GM23338 (cell line): ENCODE measurements at regions not wholly inside any gene's neighbourhood (a gene's known extent, or its start where the extent isn't known, plus 50 kb on each side); places are given as distances from the start of the nearest gene placed in this dataset.

Experiments
- ATAC-seq: fragments of 200-7000 bp; cut with Tn5 transposase; 3 replicates; pipeline ENCODE4 v1.9.1; 2020
- DNase-seq: peaks from one replicate; pipeline ENCODE4 v3.0.0-alpha.2; 2015; ENCODE audit warnings: low spot score
- H2AFZ ChIP-seq: fragments of 200-600 bp; sonication (generic); 2 replicates; pipeline ENCODE4 v1.8.0; 2016; ENCODE audit warnings: antibody characterized with exemption, mild to moderate bottlenecking, moderate library complexity
- H3F3A ChIP-seq: fragments of 200-600 bp; sonication (generic); replicated peaks from 2 replicates; pipeline ENCODE4 v1.8.0; 2017; ENCODE audit warnings: antibody characterized with exemption, mixed run types, low read depth
- H3K27ac ChIP-seq: fragments of 200-600 bp; sonication (generic); 2 replicates; pipeline ENCODE4 v1.6.1; 2016; ENCODE audit warnings: low read depth
- H3K27me3 ChIP-seq: fragments of 200-600 bp; sonication (generic); 2 replicates; pipeline ENCODE4 v1.8.0; 2016; ENCODE audit warnings: mild to moderate bottlenecking, mixed run types, moderate library complexity; ENCODE audit not compliant: insufficient read depth
- H3K36me3 ChIP-seq: fragments of 200-600 bp; sonication (generic); 2 replicates; pipeline ENCODE4 v1.8.0; 2016; ENCODE audit warnings: mild to moderate bottlenecking; ENCODE audit not compliant: insufficient read depth
- H3K4me1 ChIP-seq: fragments of 200-600 bp; sonication (generic); 2 replicates; pipeline ENCODE4 v1.8.0; 2016; ENCODE audit warnings: mild to moderate bottlenecking, moderate library complexity; ENCODE audit not compliant: insufficient read depth
- H3K4me2 ChIP-seq: fragments of 200-600 bp; sonication (generic); 2 replicates; pipeline ENCODE4 v1.7.1; 2017; ENCODE audit warnings: mixed run types
- H3K4me3 ChIP-seq: fragments of 200-600 bp; sonication (generic); 2 replicates; pipeline ENCODE4 v1.6.1; 2016; ENCODE audit warnings: mixed run types
- H3K79me2 ChIP-seq: fragments of 200-600 bp; sonication (generic); replicated peaks from 2 replicates; pipeline ENCODE4 v1.8.0; 2017; ENCODE audit warnings: mild to moderate bottlenecking; ENCODE audit not compliant: insufficient read depth
- H3K9me2 ChIP-seq: fragments of 200-600 bp; sonication (generic); 2 replicates; pipeline ENCODE4 v1.8.0; 2017; ENCODE audit not compliant: insufficient read depth
- H4K20me1 ChIP-seq: fragments of 200-600 bp; sonication (generic); replicated peaks from 2 replicates; pipeline ENCODE4 v1.8.0; 2017; ENCODE audit warnings: mild to moderate bottlenecking; ENCODE audit not compliant: insufficient read depth
- H3K27ac Mint-ChIP-seq: 2 replicates; pipeline ENCODE4 v1.8.0; 2020; ENCODE audit warnings: inconsistent platforms, mild to moderate bottlenecking, moderate library complexity, mixed read lengths
- H3K27me3 Mint-ChIP-seq: 3 replicates; pipeline ENCODE4 v1.8.0; 2022; ENCODE audit warnings: low read depth, mild to moderate bottlenecking, moderate library complexity, mixed read lengths, inconsistent platforms; ENCODE audit not compliant: insufficient read depth, poor library complexity
- H3K36me3 Mint-ChIP-seq: 3 replicates; pipeline ENCODE4 v1.8.0; 2021; ENCODE audit warnings: low read depth, mild to moderate bottlenecking, inconsistent platforms, moderate library complexity, mixed read lengths
- H3K4me1 Mint-ChIP-seq: 3 replicates; pipeline ENCODE4 v1.8.0; 2020; ENCODE audit warnings: mild to moderate bottlenecking, inconsistent platforms, mixed read lengths
- H3K4me3 Mint-ChIP-seq: 3 replicates; pipeline ENCODE4 v1.8.0; 2021; ENCODE audit warnings: moderate library complexity, mild to moderate bottlenecking, inconsistent platforms, mixed read lengths
- H3K9me3 Mint-ChIP-seq: 3 replicates; pipeline ENCODE4 v1.8.0; 2020; ENCODE audit warnings: moderate library complexity, mild to moderate bottlenecking, inconsistent platforms, mixed read lengths
- CREB1 ChIP-seq: fragments of 250-450 bp; sonication (Bioruptor Pico); IDR thresholded peaks from 2 replicates; pipeline ENCODE4 v1.5.0; 2020; ENCODE audit warnings: low read depth, mild to moderate bottlenecking, moderate library complexity
- EZH2 ChIP-seq: fragments of 200-600 bp; sonication (generic); IDR thresholded peaks from one replicate; pipeline ENCODE4 v1.8.0; 2017; ENCODE audit warnings: antibody characterized with exemption, mild to moderate bottlenecking, low read depth; ENCODE audit not compliant: unreplicated experiment
- JUNB ChIP-seq: IDR thresholded peaks from one replicate; pipeline ENCODE4 v1.6.1; 2016; ENCODE audit warnings: antibody characterized with exemption; ENCODE audit not compliant: unreplicated experiment
- NANOG ChIP-seq: IDR thresholded peaks from 2 replicates; pipeline ENCODE4 v1.6.1; 2016; ENCODE audit warnings: antibody characterized with exemption, borderline replicate concordance
- POLR2AphosphoS5 ChIP-seq: IDR thresholded peaks from 2 replicates; pipeline ENCODE4 v1.6.1; 2016; ENCODE audit warnings: antibody characterized with exemption, low read depth
- STAT1 ChIP-seq: IDR thresholded peaks from one replicate; pipeline ENCODE4 v1.6.1; 2016; ENCODE audit warnings: antibody characterized with exemption; ENCODE audit not compliant: unreplicated experiment
- ZNF114 ChIP-seq: fragments of 250-450 bp; sonication (Bioruptor Pico); IDR thresholded peaks from 2 replicates; pipeline ENCODE4 v1.5.0; 2020; ENCODE audit warnings: mild to moderate bottlenecking, moderate library complexity
- ZNF331 ChIP-seq: fragments of 250-450 bp; sonication (Bioruptor Pico); IDR thresholded peaks from 2 replicates; pipeline ENCODE4 v1.5.0; 2020; ENCODE audit warnings: low read depth, mild to moderate bottlenecking, moderate library complexity
- TF ChIP-seq, protein P1 (sequence below): fragments of 250-450 bp; sonication (Bioruptor Pico); IDR thresholded peaks from 2 replicates; pipeline ENCODE4 v1.5.0; 2020; ENCODE audit warnings: mild to moderate bottlenecking, moderate library complexity
- TF ChIP-seq, protein P2 (sequence below): IDR thresholded peaks from one replicate; pipeline ENCODE4 v1.6.1; 2018; ENCODE audit warnings: antibody characterized with exemption; ENCODE audit not compliant: unreplicated experiment
- TF ChIP-seq, protein P3 (sequence below): IDR thresholded peaks from 2 replicates; pipeline ENCODE4 v1.6.1; 2016; ENCODE audit warnings: antibody characterized with exemption
- TF ChIP-seq, protein P4 (sequence below), 2 experiments: fragments of 200-600 bp in 1 of 2; sonication (generic) in 1 of 2; conservative IDR thresholded peaks; 2 replicates each; pipeline versions ENCODE4 v1.5.1 to v1.6.1; 2016 to 2017; ENCODE audit warnings: antibody characterized with exemption in 2 of 2, low read depth in 2 of 2, mild to moderate bottlenecking in 2 of 2, moderate library complexity in 1 of 2

DNA sequence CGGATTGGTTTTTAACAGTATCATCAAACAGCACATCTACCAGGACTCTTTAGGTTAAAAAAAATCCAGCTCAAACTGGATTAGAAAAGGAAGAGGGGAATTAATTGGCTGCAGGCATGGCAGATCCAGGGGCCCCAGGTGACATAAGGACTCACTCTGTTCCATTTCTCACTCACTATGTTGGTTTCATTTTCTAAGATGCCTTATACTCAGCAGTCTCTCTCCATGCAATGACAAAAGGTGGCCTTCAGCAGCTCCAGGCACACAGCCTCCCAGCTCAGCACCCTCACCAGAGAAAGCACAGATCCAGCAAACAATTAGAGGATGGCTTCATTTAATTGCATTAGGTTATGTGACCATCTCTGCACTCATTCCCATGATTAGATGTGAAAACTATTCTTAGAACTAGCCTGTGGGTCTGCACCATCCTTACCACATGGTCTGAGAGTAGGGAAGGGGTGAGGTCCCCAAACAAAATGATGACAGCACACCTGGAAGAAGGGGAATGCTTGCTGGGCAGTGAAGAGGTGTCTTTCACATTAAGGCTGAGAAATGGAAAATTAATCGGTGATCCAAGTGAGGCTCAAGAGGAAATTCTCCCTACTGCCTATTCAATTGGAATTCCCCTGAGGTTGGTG is 243.1 kb downstream of the CDH26 start (continued):
- TF ChIP-seq, protein P1, sequence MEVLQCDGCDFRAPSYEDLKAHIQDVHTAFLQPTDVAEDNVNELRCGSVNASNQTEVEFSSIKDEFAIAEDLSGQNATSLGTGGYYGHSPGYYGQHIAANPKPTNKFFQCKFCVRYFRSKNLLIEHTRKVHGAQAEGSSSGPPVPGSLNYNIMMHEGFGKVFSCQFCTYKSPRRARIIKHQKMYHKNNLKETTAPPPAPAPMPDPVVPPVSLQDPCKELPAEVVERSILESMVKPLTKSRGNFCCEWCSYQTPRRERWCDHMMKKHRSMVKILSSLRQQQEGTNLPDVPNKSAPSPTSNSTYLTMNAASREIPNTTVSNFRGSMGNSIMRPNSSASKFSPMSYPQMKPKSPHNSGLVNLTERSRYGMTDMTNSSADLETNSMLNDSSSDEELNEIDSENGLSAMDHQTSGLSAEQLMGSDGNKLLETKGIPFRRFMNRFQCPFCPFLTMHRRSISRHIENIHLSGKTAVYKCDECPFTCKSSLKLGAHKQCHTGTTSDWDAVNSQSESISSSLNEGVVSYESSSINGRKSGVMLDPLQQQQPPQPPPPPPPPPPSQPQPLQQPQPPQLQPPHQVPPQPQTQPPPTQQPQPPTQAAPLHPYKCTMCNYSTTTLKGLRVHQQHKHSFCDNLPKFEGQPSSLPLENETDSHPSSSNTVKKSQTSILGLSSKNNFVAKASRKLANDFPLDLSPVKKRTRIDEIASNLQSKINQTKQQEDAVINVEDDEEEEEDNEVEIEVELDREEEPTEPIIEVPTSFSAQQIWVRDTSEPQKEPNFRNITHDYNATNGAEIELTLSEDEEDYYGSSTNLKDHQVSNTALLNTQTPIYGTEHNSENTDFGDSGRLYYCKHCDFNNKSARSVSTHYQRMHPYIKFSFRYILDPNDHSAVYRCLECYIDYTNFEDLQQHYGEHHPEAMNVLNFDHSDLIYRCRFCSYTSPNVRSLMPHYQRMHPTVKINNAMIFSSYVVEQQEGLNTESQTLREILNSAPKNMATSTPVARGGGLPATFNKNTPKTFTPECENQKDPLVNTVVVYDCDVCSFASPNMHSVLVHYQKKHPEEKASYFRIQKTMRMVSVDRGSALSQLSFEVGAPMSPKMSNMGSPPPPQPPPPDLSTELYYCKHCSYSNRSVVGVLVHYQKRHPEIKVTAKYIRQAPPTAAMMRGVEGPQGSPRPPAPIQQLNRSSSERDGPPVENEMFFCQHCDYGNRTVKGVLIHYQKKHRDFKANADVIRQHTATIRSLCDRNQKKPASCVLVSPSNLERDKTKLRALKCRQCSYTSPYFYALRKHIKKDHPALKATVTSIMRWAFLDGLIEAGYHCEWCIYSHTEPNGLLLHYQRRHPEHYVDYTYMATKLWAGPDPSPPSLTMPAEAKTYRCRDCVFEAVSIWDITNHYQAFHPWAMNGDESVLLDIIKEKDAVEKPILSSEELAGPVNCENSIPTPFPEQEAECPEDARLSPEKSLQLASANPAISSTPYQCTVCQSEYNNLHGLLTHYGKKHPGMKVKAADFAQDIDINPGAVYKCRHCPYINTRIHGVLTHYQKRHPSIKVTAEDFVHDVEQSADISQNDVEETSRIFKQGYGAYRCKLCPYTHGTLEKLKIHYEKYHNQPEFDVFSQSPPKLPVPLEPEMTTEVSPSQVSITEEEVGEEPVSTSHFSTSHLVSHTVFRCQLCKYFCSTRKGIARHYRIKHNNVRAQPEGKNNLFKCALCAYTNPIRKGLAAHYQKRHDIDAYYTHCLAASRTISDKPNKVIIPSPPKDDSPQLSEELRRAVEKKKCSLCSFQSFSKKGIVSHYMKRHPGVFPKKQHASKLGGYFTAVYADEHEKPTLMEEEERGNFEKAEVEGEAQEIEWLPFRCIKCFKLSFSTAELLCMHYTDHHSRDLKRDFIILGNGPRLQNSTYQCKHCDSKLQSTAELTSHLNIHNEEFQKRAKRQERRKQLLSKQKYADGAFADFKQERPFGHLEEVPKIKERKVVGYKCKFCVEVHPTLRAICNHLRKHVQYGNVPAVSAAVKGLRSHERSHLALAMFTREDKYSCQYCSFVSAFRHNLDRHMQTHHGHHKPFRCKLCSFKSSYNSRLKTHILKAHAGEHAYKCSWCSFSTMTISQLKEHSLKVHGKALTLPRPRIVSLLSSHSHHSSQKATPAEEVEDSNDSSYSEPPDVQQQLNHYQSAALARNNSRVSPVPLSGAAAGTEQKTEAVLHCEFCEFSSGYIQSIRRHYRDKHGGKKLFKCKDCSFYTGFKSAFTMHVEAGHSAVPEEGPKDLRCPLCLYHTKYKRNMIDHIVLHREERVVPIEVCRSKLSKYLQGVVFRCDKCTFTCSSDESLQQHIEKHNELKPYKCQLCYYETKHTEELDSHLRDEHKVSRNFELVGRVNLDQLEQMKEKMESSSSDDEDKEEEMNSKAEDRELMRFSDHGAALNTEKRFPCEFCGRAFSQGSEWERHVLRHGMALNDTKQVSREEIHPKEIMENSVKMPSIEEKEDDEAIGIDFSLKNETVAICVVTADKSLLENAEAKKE, result no peak
- TF ChIP-seq POLR2AphosphoS5 (no peak), STAT1 (no peak)

DNA sequence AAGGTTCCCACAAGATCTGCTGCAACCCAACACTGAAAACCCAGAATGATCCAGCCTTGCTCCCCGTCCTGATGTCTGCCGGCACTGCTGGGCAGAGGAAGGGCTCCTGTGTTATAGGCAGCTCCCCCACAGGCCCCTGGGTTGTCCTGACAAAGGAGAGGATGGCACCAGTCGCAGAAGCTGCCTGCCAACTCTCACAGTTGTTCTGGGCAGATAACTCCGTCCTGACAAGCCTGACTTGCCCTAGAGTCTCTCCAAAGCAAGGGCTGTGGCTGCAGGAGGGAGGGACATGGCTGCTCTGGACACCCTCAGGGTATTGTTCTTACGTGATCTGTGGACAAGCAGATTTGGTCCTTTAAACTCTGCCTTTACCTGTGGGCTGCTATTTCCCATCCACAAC is 243.8 kb downstream of the CDH26 start:
- Histone ChIP-seq H4K20me1 (no peaks in the 10 kb centered on the region), H3F3A (no peaks in the 10 kb centered on the region), H3K27ac (no peak overlapping the region), H3K36me3 (no peaks in the 10 kb centered on the region; the same call in 1 of the 2 replicates), H3K4me2 (no peak overlapping the region), H3K4me3 (no peak overlapping the region), H3K27me3 (no peaks in the 10 kb centered on the region), H2AFZ (no peak overlapping the region), H3K9me2 (no peaks in the 10 kb centered on the region), H3K4me1 (no peaks in the 10 kb centered on the region), H3K79me2 (no peaks in the 10 kb centered on the region)
- H3K4me3 Mint-ChIP-seq, result no peak overlapping the region
- peaks cover 4% of the 10 kb centered on the region; the same call in 2 of the 3 replicates for H3K9me3 Mint-ChIP-seq
- no peak overlapping the region for H3K27ac Mint-ChIP-seq
- H3K27me3 Mint-ChIP-seq, result peaks cover 13% of the 10 kb centered on the region
- DNase-seq, result no peak
- H3K36me3 Mint-ChIP-seq, result no peaks in the 10 kb centered on the region
- ATAC-seq, result no peak
- peaks cover 7% of the 10 kb centered on the region for H3K4me1 Mint-ChIP-seq
- TF ChIP-seq ZNF331 (CRISPR knock-in tag) (no peak), CREB1 (CRISPR knock-in tag) (no peak), POLR2AphosphoS5 (no peak), EZH2 (no peak), ZNF114 (CRISPR knock-in tag) (no peak), NANOG (no peak), JUNB (no peak), STAT1 (no peak)
- TF ChIP-seq, protein P2, sequence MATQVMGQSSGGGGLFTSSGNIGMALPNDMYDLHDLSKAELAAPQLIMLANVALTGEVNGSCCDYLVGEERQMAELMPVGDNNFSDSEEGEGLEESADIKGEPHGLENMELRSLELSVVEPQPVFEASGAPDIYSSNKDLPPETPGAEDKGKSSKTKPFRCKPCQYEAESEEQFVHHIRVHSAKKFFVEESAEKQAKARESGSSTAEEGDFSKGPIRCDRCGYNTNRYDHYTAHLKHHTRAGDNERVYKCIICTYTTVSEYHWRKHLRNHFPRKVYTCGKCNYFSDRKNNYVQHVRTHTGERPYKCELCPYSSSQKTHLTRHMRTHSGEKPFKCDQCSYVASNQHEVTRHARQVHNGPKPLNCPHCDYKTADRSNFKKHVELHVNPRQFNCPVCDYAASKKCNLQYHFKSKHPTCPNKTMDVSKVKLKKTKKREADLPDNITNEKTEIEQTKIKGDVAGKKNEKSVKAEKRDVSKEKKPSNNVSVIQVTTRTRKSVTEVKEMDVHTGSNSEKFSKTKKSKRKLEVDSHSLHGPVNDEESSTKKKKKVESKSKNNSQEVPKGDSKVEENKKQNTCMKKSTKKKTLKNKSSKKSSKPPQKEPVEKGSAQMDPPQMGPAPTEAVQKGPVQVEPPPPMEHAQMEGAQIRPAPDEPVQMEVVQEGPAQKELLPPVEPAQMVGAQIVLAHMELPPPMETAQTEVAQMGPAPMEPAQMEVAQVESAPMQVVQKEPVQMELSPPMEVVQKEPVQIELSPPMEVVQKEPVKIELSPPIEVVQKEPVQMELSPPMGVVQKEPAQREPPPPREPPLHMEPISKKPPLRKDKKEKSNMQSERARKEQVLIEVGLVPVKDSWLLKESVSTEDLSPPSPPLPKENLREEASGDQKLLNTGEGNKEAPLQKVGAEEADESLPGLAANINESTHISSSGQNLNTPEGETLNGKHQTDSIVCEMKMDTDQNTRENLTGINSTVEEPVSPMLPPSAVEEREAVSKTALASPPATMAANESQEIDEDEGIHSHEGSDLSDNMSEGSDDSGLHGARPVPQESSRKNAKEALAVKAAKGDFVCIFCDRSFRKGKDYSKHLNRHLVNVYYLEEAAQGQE, result no peak
- TF ChIP-seq, protein P3, sequence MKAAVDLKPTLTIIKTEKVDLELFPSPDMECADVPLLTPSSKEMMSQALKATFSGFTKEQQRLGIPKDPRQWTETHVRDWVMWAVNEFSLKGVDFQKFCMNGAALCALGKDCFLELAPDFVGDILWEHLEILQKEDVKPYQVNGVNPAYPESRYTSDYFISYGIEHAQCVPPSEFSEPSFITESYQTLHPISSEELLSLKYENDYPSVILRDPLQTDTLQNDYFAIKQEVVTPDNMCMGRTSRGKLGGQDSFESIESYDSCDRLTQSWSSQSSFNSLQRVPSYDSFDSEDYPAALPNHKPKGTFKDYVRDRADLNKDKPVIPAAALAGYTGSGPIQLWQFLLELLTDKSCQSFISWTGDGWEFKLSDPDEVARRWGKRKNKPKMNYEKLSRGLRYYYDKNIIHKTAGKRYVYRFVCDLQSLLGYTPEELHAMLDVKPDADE, result no peak
- TF ChIP-seq, protein P4, sequence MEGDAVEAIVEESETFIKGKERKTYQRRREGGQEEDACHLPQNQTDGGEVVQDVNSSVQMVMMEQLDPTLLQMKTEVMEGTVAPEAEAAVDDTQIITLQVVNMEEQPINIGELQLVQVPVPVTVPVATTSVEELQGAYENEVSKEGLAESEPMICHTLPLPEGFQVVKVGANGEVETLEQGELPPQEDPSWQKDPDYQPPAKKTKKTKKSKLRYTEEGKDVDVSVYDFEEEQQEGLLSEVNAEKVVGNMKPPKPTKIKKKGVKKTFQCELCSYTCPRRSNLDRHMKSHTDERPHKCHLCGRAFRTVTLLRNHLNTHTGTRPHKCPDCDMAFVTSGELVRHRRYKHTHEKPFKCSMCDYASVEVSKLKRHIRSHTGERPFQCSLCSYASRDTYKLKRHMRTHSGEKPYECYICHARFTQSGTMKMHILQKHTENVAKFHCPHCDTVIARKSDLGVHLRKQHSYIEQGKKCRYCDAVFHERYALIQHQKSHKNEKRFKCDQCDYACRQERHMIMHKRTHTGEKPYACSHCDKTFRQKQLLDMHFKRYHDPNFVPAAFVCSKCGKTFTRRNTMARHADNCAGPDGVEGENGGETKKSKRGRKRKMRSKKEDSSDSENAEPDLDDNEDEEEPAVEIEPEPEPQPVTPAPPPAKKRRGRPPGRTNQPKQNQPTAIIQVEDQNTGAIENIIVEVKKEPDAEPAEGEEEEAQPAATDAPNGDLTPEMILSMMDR (conservative IDR thresholded peaks at IDR 0.05; ENCODE audit: low read depth in 2 of 2), result no peak
